H1 (cell line): ENCODE measurements at regions not wholly inside any gene's neighbourhood (a gene's known extent, or its start where the extent isn't known, plus 50 kb on each side); places are given as distances from the start of the nearest gene placed in this dataset.

Experiments used
- CBX8 ChIP-seq: fragments of 300-800, 300-1000 bp; sonication (generic); IDR thresholded peaks from 2 replicates; pipeline ENCODE4 v1.7.1; 2016; ENCODE audit warnings: low read depth, low read length, borderline replicate concordance
- POLR2AphosphoS5 ChIP-seq: IDR thresholded peaks from 2 replicates; pipeline ENCODE4 v1.6.1; 2011; ENCODE audit warnings: low read depth, low read length
- TF ChIP-seq, protein P1 (sequence below): fragments of 300-600 bp; sonication (generic); IDR thresholded peaks from 2 replicates; pipeline ENCODE4 v1.7.1; 2012; ENCODE audit warnings: low read length, moderate library complexity, mild to moderate bottlenecking, inconsistent platforms; ENCODE audit not compliant: insufficient replicate concordance

- TF ChIP-seq, protein P1, sequence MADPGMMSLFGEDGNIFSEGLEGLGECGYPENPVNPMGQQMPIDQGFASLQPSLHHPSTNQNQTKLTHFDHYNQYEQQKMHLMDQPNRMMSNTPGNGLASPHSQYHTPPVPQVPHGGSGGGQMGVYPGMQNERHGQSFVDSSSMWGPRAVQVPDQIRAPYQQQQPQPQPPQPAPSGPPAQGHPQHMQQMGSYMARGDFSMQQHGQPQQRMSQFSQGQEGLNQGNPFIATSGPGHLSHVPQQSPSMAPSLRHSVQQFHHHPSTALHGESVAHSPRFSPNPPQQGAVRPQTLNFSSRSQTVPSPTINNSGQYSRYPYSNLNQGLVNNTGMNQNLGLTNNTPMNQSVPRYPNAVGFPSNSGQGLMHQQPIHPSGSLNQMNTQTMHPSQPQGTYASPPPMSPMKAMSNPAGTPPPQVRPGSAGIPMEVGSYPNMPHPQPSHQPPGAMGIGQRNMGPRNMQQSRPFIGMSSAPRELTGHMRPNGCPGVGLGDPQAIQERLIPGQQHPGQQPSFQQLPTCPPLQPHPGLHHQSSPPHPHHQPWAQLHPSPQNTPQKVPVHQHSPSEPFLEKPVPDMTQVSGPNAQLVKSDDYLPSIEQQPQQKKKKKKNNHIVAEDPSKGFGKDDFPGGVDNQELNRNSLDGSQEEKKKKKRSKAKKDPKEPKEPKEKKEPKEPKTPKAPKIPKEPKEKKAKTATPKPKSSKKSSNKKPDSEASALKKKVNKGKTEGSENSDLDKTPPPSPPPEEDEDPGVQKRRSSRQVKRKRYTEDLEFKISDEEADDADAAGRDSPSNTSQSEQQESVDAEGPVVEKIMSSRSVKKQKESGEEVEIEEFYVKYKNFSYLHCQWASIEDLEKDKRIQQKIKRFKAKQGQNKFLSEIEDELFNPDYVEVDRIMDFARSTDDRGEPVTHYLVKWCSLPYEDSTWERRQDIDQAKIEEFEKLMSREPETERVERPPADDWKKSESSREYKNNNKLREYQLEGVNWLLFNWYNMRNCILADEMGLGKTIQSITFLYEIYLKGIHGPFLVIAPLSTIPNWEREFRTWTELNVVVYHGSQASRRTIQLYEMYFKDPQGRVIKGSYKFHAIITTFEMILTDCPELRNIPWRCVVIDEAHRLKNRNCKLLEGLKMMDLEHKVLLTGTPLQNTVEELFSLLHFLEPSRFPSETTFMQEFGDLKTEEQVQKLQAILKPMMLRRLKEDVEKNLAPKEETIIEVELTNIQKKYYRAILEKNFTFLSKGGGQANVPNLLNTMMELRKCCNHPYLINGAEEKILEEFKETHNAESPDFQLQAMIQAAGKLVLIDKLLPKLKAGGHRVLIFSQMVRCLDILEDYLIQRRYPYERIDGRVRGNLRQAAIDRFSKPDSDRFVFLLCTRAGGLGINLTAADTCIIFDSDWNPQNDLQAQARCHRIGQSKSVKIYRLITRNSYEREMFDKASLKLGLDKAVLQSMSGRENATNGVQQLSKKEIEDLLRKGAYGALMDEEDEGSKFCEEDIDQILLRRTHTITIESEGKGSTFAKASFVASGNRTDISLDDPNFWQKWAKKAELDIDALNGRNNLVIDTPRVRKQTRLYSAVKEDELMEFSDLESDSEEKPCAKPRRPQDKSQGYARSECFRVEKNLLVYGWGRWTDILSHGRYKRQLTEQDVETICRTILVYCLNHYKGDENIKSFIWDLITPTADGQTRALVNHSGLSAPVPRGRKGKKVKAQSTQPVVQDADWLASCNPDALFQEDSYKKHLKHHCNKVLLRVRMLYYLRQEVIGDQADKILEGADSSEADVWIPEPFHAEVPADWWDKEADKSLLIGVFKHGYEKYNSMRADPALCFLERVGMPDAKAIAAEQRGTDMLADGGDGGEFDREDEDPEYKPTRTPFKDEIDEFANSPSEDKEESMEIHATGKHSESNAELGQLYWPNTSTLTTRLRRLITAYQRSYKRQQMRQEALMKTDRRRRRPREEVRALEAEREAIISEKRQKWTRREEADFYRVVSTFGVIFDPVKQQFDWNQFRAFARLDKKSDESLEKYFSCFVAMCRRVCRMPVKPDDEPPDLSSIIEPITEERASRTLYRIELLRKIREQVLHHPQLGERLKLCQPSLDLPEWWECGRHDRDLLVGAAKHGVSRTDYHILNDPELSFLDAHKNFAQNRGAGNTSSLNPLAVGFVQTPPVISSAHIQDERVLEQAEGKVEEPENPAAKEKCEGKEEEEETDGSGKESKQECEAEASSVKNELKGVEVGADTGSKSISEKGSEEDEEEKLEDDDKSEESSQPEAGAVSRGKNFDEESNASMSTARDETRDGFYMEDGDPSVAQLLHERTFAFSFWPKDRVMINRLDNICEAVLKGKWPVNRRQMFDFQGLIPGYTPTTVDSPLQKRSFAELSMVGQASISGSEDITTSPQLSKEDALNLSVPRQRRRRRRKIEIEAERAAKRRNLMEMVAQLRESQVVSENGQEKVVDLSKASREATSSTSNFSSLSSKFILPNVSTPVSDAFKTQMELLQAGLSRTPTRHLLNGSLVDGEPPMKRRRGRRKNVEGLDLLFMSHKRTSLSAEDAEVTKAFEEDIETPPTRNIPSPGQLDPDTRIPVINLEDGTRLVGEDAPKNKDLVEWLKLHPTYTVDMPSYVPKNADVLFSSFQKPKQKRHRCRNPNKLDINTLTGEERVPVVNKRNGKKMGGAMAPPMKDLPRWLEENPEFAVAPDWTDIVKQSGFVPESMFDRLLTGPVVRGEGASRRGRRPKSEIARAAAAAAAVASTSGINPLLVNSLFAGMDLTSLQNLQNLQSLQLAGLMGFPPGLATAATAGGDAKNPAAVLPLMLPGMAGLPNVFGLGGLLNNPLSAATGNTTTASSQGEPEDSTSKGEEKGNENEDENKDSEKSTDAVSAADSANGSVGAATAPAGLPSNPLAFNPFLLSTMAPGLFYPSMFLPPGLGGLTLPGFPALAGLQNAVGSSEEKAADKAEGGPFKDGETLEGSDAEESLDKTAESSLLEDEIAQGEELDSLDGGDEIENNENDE: no peak
- TF ChIP-seq POLR2AphosphoS5 (no peak), CBX8 (no peak)
Measured at GRCh38 chr2:123723706-123724105, 301.4 kb upstream of the CNTNAP5 start (continued).
